ENCODE measurements at regions not wholly inside any gene's neighbourhood (a gene's known extent, or its start where the extent isn't known, plus 50 kb on each side); places are given as distances from the start of the nearest gene placed in this dataset.

DNA sequence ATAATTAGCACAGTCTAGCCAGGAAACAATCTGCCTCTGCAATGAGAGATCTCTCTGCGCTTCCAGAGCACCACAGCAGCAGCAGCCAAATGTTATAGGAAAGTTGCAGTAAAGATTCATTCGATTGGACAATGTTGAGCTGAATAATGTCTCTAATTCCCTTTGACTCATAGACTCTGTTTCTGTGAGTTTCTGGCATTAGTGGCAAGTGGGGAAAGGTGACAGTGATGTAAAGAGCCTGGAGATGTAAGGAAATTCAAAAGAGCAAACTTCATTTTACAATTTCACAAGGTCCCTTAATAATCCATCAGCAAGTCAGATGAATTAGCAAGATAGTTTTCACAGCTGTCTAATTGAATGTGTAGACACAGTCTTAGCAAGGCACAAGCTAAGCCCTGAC is 184.4 kb downstream of the VEGFC start:
- TF ChIP-seq CTCF (conservative IDR thresholded peaks at IDR 0.05) (no peak), EZH2 (IDR thresholded peaks at IDR 0.05; ENCODE audit: low read depth) (no peak)
